H1 (cell line): ENCODE measurements at regions not wholly inside any gene's neighbourhood (a gene's known extent, or its start where the extent isn't known, plus 50 kb on each side); places are given as distances from the start of the nearest gene placed in this dataset.
A peak's percentile ranks its signal among the peaks of the same experiment; 100 is the strongest.

Experiments used
- CTCF ChIA-PET: fragments of 300-600 bp; sonication (Branson Sonifier 250); formaldehyde crosslinking; loops from one replicate; lab custom pipeline; 2021; ENCODE audit not compliant: partially characterized antibody; lab: Charles Lee
- POLR2A ChIA-PET: fragments of 300-600 bp; sonication (Branson Sonifier 250); formaldehyde crosslinking; loops from one replicate; lab custom pipeline; 2021; ENCODE audit warnings: inconsistent platforms; ENCODE audit not compliant: partially characterized antibody; lab: Charles Lee
- DNase-seq, 2 experiments: peaks; one replicate each; pipeline versions ENCODE4 v3.0.0 to v3.0.0-alpha.2; 2010 to 2022; ENCODE audit warnings: low spot score in 2 of 2, low read depth in 1 of 2, mixed read lengths in 1 of 2
- FAIRE-seq: peaks from 2 replicates; lab custom pipeline; 2011; peaks lifted over from hg19 to GRCh38; lab: Jason Lieb, UNC
- H2AFZ ChIP-seq: 2 replicates; pipeline ENCODE4 v1.8.1; 2012; ENCODE audit warnings: low read length, inconsistent platforms
- H2AK5ac ChIP-seq: 2 replicates; pipeline ENCODE4 v1.6.1; 2013; ENCODE audit warnings: low read depth, low read length
- H2BK120ac ChIP-seq: replicated peaks from 2 replicates; pipeline ENCODE3; 2013; ENCODE audit warnings: low read depth, low read length, inconsistent platforms
- H2BK12ac ChIP-seq: 2 replicates; pipeline ENCODE4 v1.6.1; 2013; ENCODE audit warnings: low read depth, low read length
- H2BK15ac ChIP-seq: 2 replicates; pipeline ENCODE4 v1.6.1; 2013; ENCODE audit warnings: low read length
- H2BK20ac ChIP-seq: 2 replicates; pipeline ENCODE4 v1.6.1; 2013; ENCODE audit warnings: low read length
- H2BK5ac ChIP-seq: 2 replicates; pipeline ENCODE4 v1.6.1; 2013; ENCODE audit warnings: low read depth, low read length
- H3K14ac ChIP-seq: 2 replicates; pipeline ENCODE4 v1.6.1; 2013; ENCODE audit warnings: inconsistent platforms; ENCODE audit not compliant: insufficient read length
- H3K18ac ChIP-seq: 2 replicates; pipeline ENCODE4 v1.6.1; 2013; ENCODE audit warnings: low read length; ENCODE audit errors: extremely low read depth
- H3K23ac ChIP-seq: 2 replicates; pipeline ENCODE4 v1.6.1; 2013; ENCODE audit warnings: inconsistent platforms; ENCODE audit not compliant: insufficient read length
- H3K23me2 ChIP-seq: 2 replicates; pipeline ENCODE4 v1.6.1; 2013; ENCODE audit warnings: low read depth, low read length
- H3K27ac ChIP-seq: 2 replicates; pipeline ENCODE4 v1.6.1; 2011; ENCODE audit warnings: low read depth, low read length, inconsistent platforms
- H3K27me3 ChIP-seq, 4 experiments: replicated peaks in 1 of 4; 1 replicate in 1 of 4; 2 replicates in 3 of 4; pipeline versions ENCODE4 v1.6.1 to v1.8.1; 2011 to 2013; ENCODE audit warnings: low read length in 3 of 4, mild to moderate bottlenecking in 3 of 4, inconsistent platforms in 2 of 4, mixed read lengths in 2 of 4, moderate library complexity in 1 of 4; ENCODE audit not compliant: control insufficient read depth in 3 of 4, insufficient read depth in 3 of 4; ENCODE audit errors: extremely low read depth in 1 of 4
- H3K36me3 ChIP-seq, 4 experiments: 2 replicates each; pipeline versions ENCODE4 v1.6.1 to v1.8.1; 2011 to 2013; ENCODE audit warnings: mild to moderate bottlenecking in 4 of 4, low read length in 3 of 4, moderate library complexity in 2 of 4, control low read depth in 1 of 4, inconsistent platforms in 1 of 4; ENCODE audit not compliant: insufficient read depth in 4 of 4, control insufficient read depth in 2 of 4
- H3K4ac ChIP-seq: replicated peaks from 2 replicates; pipeline ENCODE3; 2013; ENCODE audit warnings: low read length, low read depth, mixed read lengths, inconsistent platforms; ENCODE audit not compliant: insufficient read length
- H3K4me1 ChIP-seq, 4 experiments: replicated peaks in 1 of 4; 1 replicate in 1 of 4; 2 replicates in 3 of 4; pipeline versions ENCODE4 v1.6.1 to v1.8.1; 2011 to 2013; ENCODE audit warnings: low read length in 3 of 4, inconsistent platforms in 2 of 4, mixed read lengths in 1 of 4; ENCODE audit not compliant: insufficient read depth in 4 of 4, control insufficient read depth in 3 of 4
- H3K4me2 ChIP-seq, 2 experiments: 2 replicates each; pipeline versions ENCODE4 v1.6.1 to v1.8.1; 2011 to 2013; ENCODE audit warnings: low read depth in 2 of 2, low read length in 2 of 2, control low read depth in 1 of 2, inconsistent platforms in 1 of 2, mild to moderate bottlenecking in 1 of 2; ENCODE audit not compliant: insufficient read depth in 1 of 2
- H3K4me3 ChIP-seq, 4 experiments: fragments of 200-600, 300-600 bp in 1 of 4; sonication (generic), shearing (Covaris generic), sonication (Bioruptor Twin) in 1 of 4; 2 replicates each; pipeline versions ENCODE4 v1.5.1 to v1.8.1; 2011 to 2016; ENCODE audit warnings: low read length in 4 of 4, low read depth in 3 of 4, control low read depth in 2 of 4, inconsistent platforms in 2 of 4, mild to moderate bottlenecking in 2 of 4, mixed read lengths in 1 of 4, moderate library complexity in 1 of 4; ENCODE audit not compliant: insufficient read depth in 2 of 4; ENCODE audit errors: extremely low read depth in 1 of 4
- H3K56ac ChIP-seq: replicated peaks from 2 replicates; pipeline ENCODE3; 2013; ENCODE audit warnings: low read depth, mild to moderate bottlenecking, mixed read lengths, low read length, inconsistent platforms; ENCODE audit not compliant: insufficient read length
- H3K79me1 ChIP-seq: 2 replicates; pipeline ENCODE4 v1.6.1; 2013; ENCODE audit warnings: low read depth, low read length, control low read depth
- H3K79me2 ChIP-seq, 2 experiments: 2 replicates each; pipeline versions ENCODE4 v1.6.1 to v1.8.1; 2012 to 2013; ENCODE audit warnings: low read length in 2 of 2, mild to moderate bottlenecking in 2 of 2, inconsistent platforms in 1 of 2; ENCODE audit not compliant: insufficient read depth in 2 of 2, control insufficient read depth in 1 of 2
- H3K9ac ChIP-seq, 4 experiments: replicated peaks in 1 of 4; 1 replicate in 1 of 4; 2 replicates in 3 of 4; pipeline versions ENCODE4 v1.6.1 to v1.8.1; 2011 to 2013; ENCODE audit warnings: low read depth in 3 of 4, low read length in 3 of 4, control low read depth in 2 of 4, mild to moderate bottlenecking in 2 of 4, moderate library complexity in 2 of 4, inconsistent platforms in 1 of 4; ENCODE audit errors: extremely low read depth in 1 of 4
- H3K9me3 ChIP-seq, 2 experiments: 2 replicates each; pipeline versions ENCODE4 v1.6.1 to v1.8.1; 2012 to 2013; ENCODE audit warnings: mild to moderate bottlenecking in 2 of 2, moderate library complexity in 2 of 2, control low read depth in 1 of 2, inconsistent platforms in 1 of 2, low read depth in 1 of 2, low read length in 1 of 2, mixed read lengths in 1 of 2; ENCODE audit not compliant: insufficient read depth in 2 of 2
- H4K20me1 ChIP-seq, 2 experiments: replicated peaks in 1 of 2; 2 replicates each; pipeline versions ENCODE3 to v1.8.1; 2011 to 2013; ENCODE audit warnings: inconsistent platforms in 2 of 2, low read length in 2 of 2, mild to moderate bottlenecking in 1 of 2; ENCODE audit not compliant: insufficient read depth in 2 of 2, control insufficient read depth in 1 of 2
- H4K5ac ChIP-seq: 2 replicates; pipeline ENCODE4 v1.6.1; 2013; ENCODE audit warnings: low read length, low read depth, mixed read lengths, inconsistent platforms; ENCODE audit not compliant: insufficient read length
- H4K8ac ChIP-seq: 2 replicates; pipeline ENCODE4 v1.8.0; 2013; ENCODE audit warnings: mild to moderate bottlenecking, moderate library complexity, low read length, inconsistent platforms; ENCODE audit not compliant: insufficient read depth; ENCODE audit errors: extremely low read depth
- H4K91ac ChIP-seq: replicated peaks from 2 replicates; pipeline ENCODE3; 2013; ENCODE audit warnings: low read length, mixed read lengths, inconsistent platforms; ENCODE audit not compliant: insufficient read length
- BCL11A ChIP-seq, 2 experiments: IDR thresholded peaks; one replicate each; pipeline ENCODE4 v1.6.1; 2011; ENCODE audit warnings: low read depth in 2 of 2, low read length in 2 of 2, mild to moderate bottlenecking in 2 of 2
- CHD2 ChIP-seq: IDR thresholded peaks from 2 replicates; pipeline ENCODE4 v1.6.1; 2012; ENCODE audit warnings: low read length, improper control_type of control experiment
- CREB1 ChIP-seq: IDR thresholded peaks from 2 replicates; pipeline ENCODE4 v1.6.1; 2012; ENCODE audit warnings: inconsistent platforms
- WGBS, 2 experiments: shearing (Covaris generic) in 1 of 2; methylation state at CpG; one replicate each; pipeline versions ENCODE4 v1.1.6 to v1.1.7; 2013 to 2015; ENCODE audit warnings: low lambda C conversion rate in 2 of 2, mixed read lengths in 2 of 2, inconsistent platforms in 1 of 2, low coverage in 1 of 2, missing lambda C conversion rate in 1 of 2; ENCODE audit not compliant: insufficient replicate concordance in 2 of 2, insufficient coverage in 1 of 2, insufficient read length in 1 of 2; ENCODE audit errors: extremely low coverage in 1 of 2, missing lambda C conversion rate in 1 of 2; 5-methylcytosine and 5-hydroxymethylcytosine counted together

DNA sequence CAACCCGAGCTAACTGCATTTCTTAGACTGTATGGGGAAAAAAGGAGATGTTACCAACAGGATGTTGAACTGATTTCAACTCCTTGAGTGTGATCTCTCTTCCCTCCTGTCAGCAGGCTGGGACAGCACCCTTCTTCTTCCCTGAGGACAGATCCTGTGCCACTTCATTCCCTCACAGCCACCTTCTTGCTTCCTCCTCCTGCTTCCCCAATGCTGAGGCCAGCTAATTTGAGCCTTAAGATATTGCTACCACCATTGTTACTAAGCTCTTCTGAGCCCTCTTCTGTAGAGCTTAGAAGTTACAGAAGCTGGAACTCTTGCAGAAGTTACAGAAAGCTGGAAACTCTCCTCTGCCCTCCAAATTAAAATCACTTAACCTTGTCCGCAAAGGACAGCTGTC is 88.8 kb downstream of the SPTSSA start:
- no peak overlapping the region for H4K5ac ChIP-seq
- peak overlapping the region; percentile 49; the same call in 1 of the 2 replicates for H2AFZ ChIP-seq
- no peak overlapping the region for H2AK5ac ChIP-seq
- H3K27me3 ChIP-seq, result no peaks in the 10 kb centered on the region
- H3K79me2 ChIP-seq, result no peaks in the 10 kb centered on the region
- H3K14ac ChIP-seq, result no peak overlapping the region
- no peak overlapping the region for H2BK12ac ChIP-seq
- no peak overlapping the region for H3K4ac ChIP-seq
- DNase-seq, result no peak
- no peak for FAIRE-seq
- H3K18ac ChIP-seq, result no peak overlapping the region
- no peaks in the 10 kb centered on the region for H4K20me1 ChIP-seq
- no peak overlapping the region for H3K4me3 ChIP-seq
- H3K4me2 ChIP-seq, result no peak overlapping the region
- whole genome bisulfite sequencing, 2 experiments, result 46% methylated on average over 2 of the region's 2 CpGs; no CpG with 5 or more reads in 1 of the 2 experiments
- no peak overlapping the region for H4K91ac ChIP-seq
- no peaks in the 10 kb centered on the region for H3K4me1 ChIP-seq
- H2BK15ac ChIP-seq, result no peak overlapping the region
- ChIA-PET POLR2A (no interaction called here), CTCF (interaction anchor here (0.8 to 1.4 kb wide), 2 partner anchors 12 to 66 kb away, joined by 3 to 5 read pairs; no protein-coding TSS in a partner anchor)
- no peaks in the 10 kb centered on the region for H3K36me3 ChIP-seq
- H3K9me3 ChIP-seq, result no peaks in the 10 kb centered on the region
- no peak overlapping the region for H3K23ac ChIP-seq
- H2BK20ac ChIP-seq, result no peak overlapping the region
- H3K79me1 ChIP-seq, result no peaks in the 10 kb centered on the region
- H2BK120ac ChIP-seq, result no peak overlapping the region
- H3K27ac ChIP-seq, result no peak overlapping the region
- no peak overlapping the region for H3K56ac ChIP-seq
- no peaks in the 10 kb centered on the region for H3K23me2 ChIP-seq
- TF ChIP-seq CHD2 (no peak), CREB1 (no peak), BCL11A (IDR thresholded peaks at IDR 0.05; ENCODE audit: low read depth in 2 of 2, low read length in 2 of 2) (no peak)
- TF ChIP-seq, all 59 proteins: peak for 0
- no peak overlapping the region for H2BK5ac ChIP-seq
- no peak overlapping the region for H3K9ac ChIP-seq
- H4K8ac ChIP-seq, result no peak overlapping the region
